ENCODE measurements at regions not wholly inside any gene's neighbourhood (a gene's known extent, or its start where the extent isn't known, plus 50 kb on each side); places are given as distances from the start of the nearest gene placed in this dataset.
A peak's percentile ranks its signal among the peaks of the same experiment; 100 is the strongest.

- intact Hi-C loops (cut with DNase I, micrococcal nuclease) = no loop called here
- no peaks in the 10 kb centered on the region for H3K36me3 ChIP-seq (ENCODE audit: low read depth)
- TF ChIP-seq CTCF (IDR thresholded peaks at IDR 0.05) = no peak
- ATAC-seq (no peak), DNase-seq (peak in 1 of 3 donors; percentile 4)
- no peak overlapping the region for H3K4me3 ChIP-seq
- H3K9me3 ChIP-seq = no peaks in the 10 kb centered on the region
- H3K4me1 ChIP-seq (ENCODE audit: low read depth) = no peaks in the 10 kb centered on the region
These were observed 139.2 kb upstream of the ANK2 start for GRCh38 chr4:112910109-112910736.

- TF ChIP-seq CTCF (IDR thresholded peaks at IDR 0.05) = no peak
- intact Hi-C loops (cut with DNase I, micrococcal nuclease) = no loop called here
- ATAC-seq (no peak), DNase-seq (no peak)
- Histone ChIP-seq H3K4me3 (no peak overlapping the region), H3K4me1 (ENCODE audit: low read depth) (no peaks in the 10 kb centered on the region), H3K36me3 (ENCODE audit: low read depth) (no peaks in the 10 kb centered on the region), H3K9me3 (no peaks in the 10 kb centered on the region)
These were observed 132.6 kb upstream of the ANK2 start for GRCh38 chr4:112916868-112917267.

GRCh38 chr4:112923516-112923915 is 125.9 kb upstream of the ANK2 start:
- Histone ChIP-seq H3K9me3 (no peaks in the 10 kb centered on the region), H3K4me1 (ENCODE audit: low read depth) (no peaks in the 10 kb centered on the region), H3K36me3 (ENCODE audit: low read depth) (no peaks in the 10 kb centered on the region), H3K4me3 (no peak overlapping the region)
- no peak for TF ChIP-seq CTCF (IDR thresholded peaks at IDR 0.05)
- ATAC-seq (no peak), DNase-seq (no peak)
- intact Hi-C loops (cut with DNase I, micrococcal nuclease) = no loop called here

- ATAC-seq = no peak
- H3K9me3 ChIP-seq = no peaks in the 10 kb centered on the region
- intact Hi-C loops (cut with DNase I, micrococcal nuclease) = no loop called here
- no peaks in the 10 kb centered on the region for H3K36me3 ChIP-seq (ENCODE audit: low read depth)
- no peak for DNase-seq
- no peaks in the 10 kb centered on the region for H3K4me1 ChIP-seq (ENCODE audit: low read depth)
- H3K4me3 ChIP-seq = no peak overlapping the region
- TF ChIP-seq CTCF (IDR thresholded peaks at IDR 0.05) = no peak
These were observed 122.6 kb upstream of the ANK2 start for GRCh38 chr4:112926819-112927218.

- TF ChIP-seq CTCF (IDR thresholded peaks at IDR 0.05) = no peak
- Histone ChIP-seq H3K4me3 (no peak overlapping the region), H3K9me3 (no peaks in the 10 kb centered on the region), H3K36me3 (ENCODE audit: low read depth) (no peaks in the 10 kb centered on the region), H3K4me1 (ENCODE audit: low read depth) (no peaks in the 10 kb centered on the region)
- DNase-seq (no peak), ATAC-seq (no peak)
- intact Hi-C loops (cut with DNase I, micrococcal nuclease) = no loop called here
These were observed 121.9 kb upstream of the ANK2 start for GRCh38 chr4:112927544-112927943.

GRCh38 chr4:112931001-112931400 is 118.5 kb upstream of the ANK2 start:
- H3K36me3 ChIP-seq (ENCODE audit: low read depth) = no peaks in the 10 kb centered on the region
- no peak overlapping the region for H3K4me3 ChIP-seq
- no peak for TF ChIP-seq CTCF (IDR thresholded peaks at IDR 0.05)
- no peaks in the 10 kb centered on the region for H3K4me1 ChIP-seq (ENCODE audit: low read depth)
- intact Hi-C loops (cut with DNase I, micrococcal nuclease) = loop anchor here in 1 of 2 donors (10.0 kb wide), 1 partner anchor 296 kb away; the partner anchor contains the start of genes LARP7 and ZGRF1
- H3K9me3 ChIP-seq = no peaks in the 10 kb centered on the region
- no peak for DNase-seq
- ATAC-seq = no peak
